ENCODE measurements at regions not wholly inside any gene's neighbourhood (a gene's known extent, or its start where the extent isn't known, plus 50 kb on each side); places are given as distances from the start of the nearest gene placed in this dataset.

DNA sequence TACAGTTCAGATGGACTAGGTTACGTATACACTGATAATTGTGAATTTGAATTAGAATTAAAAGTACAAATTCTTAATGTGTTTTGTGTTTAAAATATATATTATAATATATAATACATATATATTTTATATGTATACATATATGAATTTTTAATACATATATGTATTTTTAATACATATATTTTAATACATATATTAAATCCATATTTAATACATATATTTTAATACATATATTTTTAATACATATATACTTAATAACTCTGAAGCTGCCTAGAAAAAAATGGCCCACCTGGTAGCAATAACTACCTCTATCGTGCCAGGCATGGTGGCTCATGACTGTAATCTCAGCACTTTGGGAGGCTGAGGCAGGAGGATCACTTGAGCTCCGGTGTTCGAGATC lies 179.1 kb upstream of the SAMSN1 start:
- no peaks in the 10 kb centered on the region for H3K36me3 Mint-ChIP-seq (ENCODE audit: low read depth, unreplicated experiment)
- TF ChIP-seq, protein P1, sequence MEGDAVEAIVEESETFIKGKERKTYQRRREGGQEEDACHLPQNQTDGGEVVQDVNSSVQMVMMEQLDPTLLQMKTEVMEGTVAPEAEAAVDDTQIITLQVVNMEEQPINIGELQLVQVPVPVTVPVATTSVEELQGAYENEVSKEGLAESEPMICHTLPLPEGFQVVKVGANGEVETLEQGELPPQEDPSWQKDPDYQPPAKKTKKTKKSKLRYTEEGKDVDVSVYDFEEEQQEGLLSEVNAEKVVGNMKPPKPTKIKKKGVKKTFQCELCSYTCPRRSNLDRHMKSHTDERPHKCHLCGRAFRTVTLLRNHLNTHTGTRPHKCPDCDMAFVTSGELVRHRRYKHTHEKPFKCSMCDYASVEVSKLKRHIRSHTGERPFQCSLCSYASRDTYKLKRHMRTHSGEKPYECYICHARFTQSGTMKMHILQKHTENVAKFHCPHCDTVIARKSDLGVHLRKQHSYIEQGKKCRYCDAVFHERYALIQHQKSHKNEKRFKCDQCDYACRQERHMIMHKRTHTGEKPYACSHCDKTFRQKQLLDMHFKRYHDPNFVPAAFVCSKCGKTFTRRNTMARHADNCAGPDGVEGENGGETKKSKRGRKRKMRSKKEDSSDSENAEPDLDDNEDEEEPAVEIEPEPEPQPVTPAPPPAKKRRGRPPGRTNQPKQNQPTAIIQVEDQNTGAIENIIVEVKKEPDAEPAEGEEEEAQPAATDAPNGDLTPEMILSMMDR (IDR thresholded peaks at IDR 0.05; ENCODE audit: insufficient read depth, low read depth, low read length), result no peak
- no peak for TF ChIP-seq EZH2 (IDR thresholded peaks at IDR 0.05; ENCODE audit: insufficient read depth, low read length)
- H2AFZ ChIP-seq (ENCODE audit: low read depth, low read length), result no peak overlapping the region
- H4K20me1 ChIP-seq (ENCODE audit: insufficient read depth, low read length), result no peaks in the 10 kb centered on the region
- H3K27me3 ChIP-seq (ENCODE audit: insufficient read depth, low read length), result no peaks in the 10 kb centered on the region
- H3K36me3 ChIP-seq (ENCODE audit: insufficient read depth, low read length), result no peaks in the 10 kb centered on the region
- FAIRE-seq, result no peak
- no peaks in the 10 kb centered on the region for H3K9me3 ChIP-seq (ENCODE audit: insufficient read depth, low read depth, low read length)
- no peaks in the 10 kb centered on the region for H3K79me2 ChIP-seq (ENCODE audit: insufficient read depth, low read length)
- no peaks in the 10 kb centered on the region for H3K4me1 Mint-ChIP-seq (ENCODE audit: low read depth, unreplicated experiment)
- no peaks in the 10 kb centered on the region for H3K9me3 Mint-ChIP-seq (ENCODE audit: unreplicated experiment)
- H3K27ac Mint-ChIP-seq (ENCODE audit: unreplicated experiment), result no peak overlapping the region
- H3K4me2 ChIP-seq (ENCODE audit: low read length), result no peak overlapping the region
- no peak overlapping the region for H3K27ac ChIP-seq (ENCODE audit: low read depth, low read length)
- H3K4me3 ChIP-seq (ENCODE audit: insufficient read depth, low read depth, low read length), result no peak overlapping the region
- no peak for DNase-seq (ENCODE audit: low read depth)
- H3K4me3 Mint-ChIP-seq (ENCODE audit: unreplicated experiment), result no peak overlapping the region
- H3K27me3 Mint-ChIP-seq (ENCODE audit: low read depth, unreplicated experiment), result no peaks in the 10 kb centered on the region
- H3K4me1 ChIP-seq (ENCODE audit: insufficient read depth, low read length), result no peaks in the 10 kb centered on the region
- H3K9ac ChIP-seq (ENCODE audit: low read length), result no peak overlapping the region

DNA sequence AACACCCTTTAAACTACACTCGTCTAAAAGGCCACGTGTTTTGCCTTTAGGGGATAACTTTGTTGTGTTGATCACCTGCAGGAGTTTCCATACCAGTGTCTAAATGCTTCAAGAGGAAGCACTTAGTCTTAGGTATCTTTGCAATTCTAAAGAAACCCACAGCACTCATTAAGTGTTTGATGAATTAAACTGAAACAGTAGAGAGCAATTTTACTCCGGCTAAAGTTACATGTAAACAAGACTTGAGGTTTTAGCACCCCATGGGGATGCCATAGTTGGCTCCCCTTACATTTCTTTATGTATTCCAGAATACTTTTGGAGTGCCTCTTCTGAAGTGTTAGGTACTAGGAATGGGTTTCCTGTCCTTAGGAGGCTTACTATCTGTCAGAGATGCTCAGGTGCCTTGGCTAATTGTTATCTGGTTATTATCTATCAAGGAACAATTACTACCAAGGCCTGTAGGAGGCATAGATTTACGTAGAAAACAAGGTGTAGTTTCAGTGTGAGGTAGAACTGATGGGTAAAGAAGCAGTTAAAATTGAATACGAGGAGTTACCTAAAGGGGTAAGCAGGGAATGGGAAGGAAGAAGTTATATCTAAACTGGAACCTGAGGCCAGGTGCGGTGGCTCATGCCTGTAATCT lies 176.8 kb upstream of the SAMSN1 start:
- no peaks in the 10 kb centered on the region for H3K4me1 Mint-ChIP-seq (ENCODE audit: low read depth, unreplicated experiment)
- no peak overlapping the region for H3K27ac Mint-ChIP-seq (ENCODE audit: unreplicated experiment)
- H3K4me1 ChIP-seq (ENCODE audit: insufficient read depth, low read length), result no peaks in the 10 kb centered on the region
- H3K4me2 ChIP-seq (ENCODE audit: low read length), result no peak overlapping the region
- H3K79me2 ChIP-seq (ENCODE audit: insufficient read depth, low read length), result no peaks in the 10 kb centered on the region
- H3K9ac ChIP-seq (ENCODE audit: low read length), result no peak overlapping the region
- H3K4me3 Mint-ChIP-seq (ENCODE audit: unreplicated experiment), result no peak overlapping the region
- no peaks in the 10 kb centered on the region for H3K27me3 Mint-ChIP-seq (ENCODE audit: low read depth, unreplicated experiment)
- no peak overlapping the region for H3K27ac ChIP-seq (ENCODE audit: low read depth, low read length)
- no peaks in the 10 kb centered on the region for H3K36me3 Mint-ChIP-seq (ENCODE audit: low read depth, unreplicated experiment)
- H3K4me3 ChIP-seq (ENCODE audit: insufficient read depth, low read depth, low read length), result no peak overlapping the region
- H3K36me3 ChIP-seq (ENCODE audit: insufficient read depth, low read length), result no peaks in the 10 kb centered on the region
- H4K20me1 ChIP-seq (ENCODE audit: insufficient read depth, low read length), result no peaks in the 10 kb centered on the region
- no peaks in the 10 kb centered on the region for H3K9me3 ChIP-seq (ENCODE audit: insufficient read depth, low read depth, low read length)
- no peaks in the 10 kb centered on the region for H3K9me3 Mint-ChIP-seq (ENCODE audit: unreplicated experiment)
- FAIRE-seq, result no peak
- H2AFZ ChIP-seq (ENCODE audit: low read depth, low read length), result no peak overlapping the region
- no peaks in the 10 kb centered on the region for H3K27me3 ChIP-seq (ENCODE audit: insufficient read depth, low read length)
- no peak for DNase-seq (ENCODE audit: low read depth)
- TF ChIP-seq EZH2 (IDR thresholded peaks at IDR 0.05; ENCODE audit: insufficient read depth, low read length), result no peak
- TF ChIP-seq, protein P1 (IDR thresholded peaks at IDR 0.05; ENCODE audit: insufficient read depth, low read depth, low read length), result no peak

- Histone ChIP-seq H2AFZ (ENCODE audit: low read depth, low read length) (no peak overlapping the region), H3K27ac (ENCODE audit: low read depth, low read length) (no peak overlapping the region), H3K27me3 (ENCODE audit: insufficient read depth, low read length) (no peaks in the 10 kb centered on the region), H3K4me2 (ENCODE audit: low read length) (no peak overlapping the region), H3K4me1 (ENCODE audit: insufficient read depth, low read length) (no peaks in the 10 kb centered on the region), H3K9ac (ENCODE audit: low read length) (no peak overlapping the region), H3K36me3 (ENCODE audit: insufficient read depth, low read length) (no peaks in the 10 kb centered on the region), H3K9me3 (ENCODE audit: insufficient read depth, low read depth, low read length) (no peaks in the 10 kb centered on the region), H3K4me3 (ENCODE audit: insufficient read depth, low read depth, low read length) (no peak overlapping the region), H3K79me2 (ENCODE audit: insufficient read depth, low read length) (no peaks in the 10 kb centered on the region), H4K20me1 (ENCODE audit: insufficient read depth, low read length) (no peaks in the 10 kb centered on the region)
- H3K36me3 Mint-ChIP-seq (ENCODE audit: low read depth, unreplicated experiment), result no peaks in the 10 kb centered on the region
- FAIRE-seq (no peak), DNase-seq (ENCODE audit: low read depth) (no peak)
- no peaks in the 10 kb centered on the region for H3K27me3 Mint-ChIP-seq (ENCODE audit: low read depth, unreplicated experiment)
- no peak overlapping the region for H3K4me3 Mint-ChIP-seq (ENCODE audit: unreplicated experiment)
- no peaks in the 10 kb centered on the region for H3K9me3 Mint-ChIP-seq (ENCODE audit: unreplicated experiment)
- H3K4me1 Mint-ChIP-seq (ENCODE audit: low read depth, unreplicated experiment), result peaks cover 2% of the 10 kb centered on the region
- TF ChIP-seq, protein P1 (IDR thresholded peaks at IDR 0.05; ENCODE audit: insufficient read depth, low read depth, low read length), result no peak
- TF ChIP-seq EZH2 (IDR thresholded peaks at IDR 0.05; ENCODE audit: insufficient read depth, low read length), result no peak
- H3K27ac Mint-ChIP-seq (ENCODE audit: unreplicated experiment), result no peak overlapping the region
Observed at GRCh38 chr21:14720237-14720636, 174.1 kb upstream of the SAMSN1 start.

Data from astrocyte (in vitro differentiated cells and primary cell).